HG02885 (cell line): ENCODE measurements at regions not wholly inside any gene's neighbourhood (a gene's known extent, or its start where the extent isn't known, plus 50 kb on each side); places are given as distances from the start of the nearest gene placed in this dataset.

Experiments
- ATAC-seq: cut with Tn5 transposase; IDR thresholded peaks from one replicate; pipeline ENCODE4 v1.9.1; 2021; ENCODE audit warnings: mild to moderate bottlenecking; ENCODE audit not compliant: unreplicated experiment, poor library complexity

GRCh38 chr13:40179445-40180281 lies 486.8 kb downstream of the FOXO1 start:
- no peak for ATAC-seq

- ATAC-seq, result no peak
These were observed 485.7 kb downstream of the FOXO1 start for GRCh38 chr13:40180776-40181175.

- ATAC-seq, result no peak
These were observed 485.1 kb downstream of the FOXO1 start for GRCh38 chr13:40181203-40181845.

- ATAC-seq, result no peak
These were observed 483.9 kb downstream of the FOXO1 start for GRCh38 chr13:40182591-40182990.

GRCh38 chr13:40185414-40185813 lies 481.0 kb downstream of the FOXO1 start:
- ATAC-seq, result no peak

- ATAC-seq, result no peak
These were observed 480.4 kb downstream of the FOXO1 start for GRCh38 chr13:40186041-40186440.

- ATAC-seq, result no peak
These were observed 479.7 kb downstream of the FOXO1 start for GRCh38 chr13:40186626-40187323.

GRCh38 chr13:40187324-40187795 lies 479.1 kb downstream of the FOXO1 start:
- ATAC-seq, result no peak

- no peak for ATAC-seq
These were observed 478.4 kb downstream of the FOXO1 start for GRCh38 chr13:40187841-40188591.

- no peak for ATAC-seq
These were observed 477.0 kb downstream of the FOXO1 start for GRCh38 chr13:40189426-40189825.

GRCh38 chr13:40189898-40190630 lies 476.4 kb downstream of the FOXO1 start:
- ATAC-seq, result no peak

GRCh38 chr13:40190641-40191100 lies 475.8 kb downstream of the FOXO1 start:
- ATAC-seq, result no peak

- no peak for ATAC-seq
These were observed 475.1 kb downstream of the FOXO1 start for GRCh38 chr13:40191186-40191980.

- no peak for ATAC-seq
These were observed 474.0 kb downstream of the FOXO1 start for GRCh38 chr13:40192452-40192851.

GRCh38 chr13:40192858-40193257 lies 473.6 kb downstream of the FOXO1 start:
- no peak for ATAC-seq

GRCh38 chr13:40193286-40194223 lies 472.9 kb downstream of the FOXO1 start:
- no peak for ATAC-seq

GRCh38 chr13:40194224-40194806 lies 472.1 kb downstream of the FOXO1 start:
- no peak for ATAC-seq
